ENCODE measurements at regions not wholly inside any gene's neighbourhood (a gene's known extent, or its start where the extent isn't known, plus 50 kb on each side); places are given as distances from the start of the nearest gene placed in this dataset.

DNA sequence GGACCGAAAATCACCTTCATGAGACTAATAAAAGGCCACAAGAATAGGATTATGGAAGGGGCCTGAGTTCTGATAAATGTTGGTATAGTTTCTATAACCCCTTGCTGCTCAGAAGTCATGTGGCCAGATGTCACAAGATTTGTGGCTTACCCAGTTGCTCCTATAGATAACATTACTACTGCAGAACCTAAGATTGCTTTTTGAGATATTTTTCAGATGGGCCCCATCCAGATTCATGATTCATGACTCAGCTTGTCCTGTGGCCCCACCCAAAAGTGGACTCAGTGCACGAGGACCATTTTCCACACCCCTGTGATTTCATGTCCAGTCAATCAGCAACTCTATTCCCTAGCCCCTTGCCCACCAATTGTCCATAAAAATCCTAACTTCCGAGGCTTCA, 209.0 kb downstream of the ACTR3B start:
- DNase-seq (ENCODE audit: low read depth, low spot score) (no peak), ATAC-seq (no peak)
- no peak for TF ChIP-seq SIN3A (IDR thresholded peaks at IDR 0.05; ENCODE audit: borderline replicate concordance, insufficient read depth, low read depth, low read length)
- TF ChIP-seq TCF7L2 (IDR thresholded peaks at IDR 0.05; ENCODE audit: low read depth, low read length) = no peak
- no peak for TF ChIP-seq POLR2AphosphoS5 (IDR thresholded peaks at IDR 0.05; ENCODE audit: low read depth, low read length)
- TF ChIP-seq, protein P1, sequence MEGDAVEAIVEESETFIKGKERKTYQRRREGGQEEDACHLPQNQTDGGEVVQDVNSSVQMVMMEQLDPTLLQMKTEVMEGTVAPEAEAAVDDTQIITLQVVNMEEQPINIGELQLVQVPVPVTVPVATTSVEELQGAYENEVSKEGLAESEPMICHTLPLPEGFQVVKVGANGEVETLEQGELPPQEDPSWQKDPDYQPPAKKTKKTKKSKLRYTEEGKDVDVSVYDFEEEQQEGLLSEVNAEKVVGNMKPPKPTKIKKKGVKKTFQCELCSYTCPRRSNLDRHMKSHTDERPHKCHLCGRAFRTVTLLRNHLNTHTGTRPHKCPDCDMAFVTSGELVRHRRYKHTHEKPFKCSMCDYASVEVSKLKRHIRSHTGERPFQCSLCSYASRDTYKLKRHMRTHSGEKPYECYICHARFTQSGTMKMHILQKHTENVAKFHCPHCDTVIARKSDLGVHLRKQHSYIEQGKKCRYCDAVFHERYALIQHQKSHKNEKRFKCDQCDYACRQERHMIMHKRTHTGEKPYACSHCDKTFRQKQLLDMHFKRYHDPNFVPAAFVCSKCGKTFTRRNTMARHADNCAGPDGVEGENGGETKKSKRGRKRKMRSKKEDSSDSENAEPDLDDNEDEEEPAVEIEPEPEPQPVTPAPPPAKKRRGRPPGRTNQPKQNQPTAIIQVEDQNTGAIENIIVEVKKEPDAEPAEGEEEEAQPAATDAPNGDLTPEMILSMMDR (IDR thresholded peaks at IDR 0.05) = no peak
- TF ChIP-seq, protein P2, sequence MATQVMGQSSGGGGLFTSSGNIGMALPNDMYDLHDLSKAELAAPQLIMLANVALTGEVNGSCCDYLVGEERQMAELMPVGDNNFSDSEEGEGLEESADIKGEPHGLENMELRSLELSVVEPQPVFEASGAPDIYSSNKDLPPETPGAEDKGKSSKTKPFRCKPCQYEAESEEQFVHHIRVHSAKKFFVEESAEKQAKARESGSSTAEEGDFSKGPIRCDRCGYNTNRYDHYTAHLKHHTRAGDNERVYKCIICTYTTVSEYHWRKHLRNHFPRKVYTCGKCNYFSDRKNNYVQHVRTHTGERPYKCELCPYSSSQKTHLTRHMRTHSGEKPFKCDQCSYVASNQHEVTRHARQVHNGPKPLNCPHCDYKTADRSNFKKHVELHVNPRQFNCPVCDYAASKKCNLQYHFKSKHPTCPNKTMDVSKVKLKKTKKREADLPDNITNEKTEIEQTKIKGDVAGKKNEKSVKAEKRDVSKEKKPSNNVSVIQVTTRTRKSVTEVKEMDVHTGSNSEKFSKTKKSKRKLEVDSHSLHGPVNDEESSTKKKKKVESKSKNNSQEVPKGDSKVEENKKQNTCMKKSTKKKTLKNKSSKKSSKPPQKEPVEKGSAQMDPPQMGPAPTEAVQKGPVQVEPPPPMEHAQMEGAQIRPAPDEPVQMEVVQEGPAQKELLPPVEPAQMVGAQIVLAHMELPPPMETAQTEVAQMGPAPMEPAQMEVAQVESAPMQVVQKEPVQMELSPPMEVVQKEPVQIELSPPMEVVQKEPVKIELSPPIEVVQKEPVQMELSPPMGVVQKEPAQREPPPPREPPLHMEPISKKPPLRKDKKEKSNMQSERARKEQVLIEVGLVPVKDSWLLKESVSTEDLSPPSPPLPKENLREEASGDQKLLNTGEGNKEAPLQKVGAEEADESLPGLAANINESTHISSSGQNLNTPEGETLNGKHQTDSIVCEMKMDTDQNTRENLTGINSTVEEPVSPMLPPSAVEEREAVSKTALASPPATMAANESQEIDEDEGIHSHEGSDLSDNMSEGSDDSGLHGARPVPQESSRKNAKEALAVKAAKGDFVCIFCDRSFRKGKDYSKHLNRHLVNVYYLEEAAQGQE (IDR thresholded peaks at IDR 0.05; ENCODE audit: insufficient read depth in 1 of 2, low read depth in 2 of 2, low read length in 1 of 2) = no peak
- in situ Hi-C loops (cut with HindIII; ENCODE audit: low pct_unique_long_range_greater_than_20kb, low sequenced_read_pairs) (no loop called here), intact Hi-C loops (cut with micrococcal nuclease; ENCODE audit: unreplicated experiment) (no loop called here)
- no TSS peak for BruUV-seq (replicated peaks)
- Histone ChIP-seq H3K27ac (ENCODE audit: low read length) (no peak overlapping the region), H3K36me3 (ENCODE audit: control insufficient read depth, insufficient read depth, low read length) (no peaks in the 10 kb centered on the region), H3K4me3 (ENCODE audit: low read depth in 2 of 2, low read length in 2 of 2) (no peak overlapping the region), H3K27me3 (ENCODE audit: control insufficient read depth, insufficient read depth, low read length) (no peaks in the 10 kb centered on the region), H3K4me1 (ENCODE audit: control insufficient read depth, insufficient read depth, low read length) (no peaks in the 10 kb centered on the region), H3K9me3 (ENCODE audit: control insufficient read depth, insufficient read depth, low read depth, low read length) (no peaks in the 10 kb centered on the region)
- CTCF ChIA-PET = no interaction called here
- POLR2A ChIA-PET = no interaction called here

DNA sequence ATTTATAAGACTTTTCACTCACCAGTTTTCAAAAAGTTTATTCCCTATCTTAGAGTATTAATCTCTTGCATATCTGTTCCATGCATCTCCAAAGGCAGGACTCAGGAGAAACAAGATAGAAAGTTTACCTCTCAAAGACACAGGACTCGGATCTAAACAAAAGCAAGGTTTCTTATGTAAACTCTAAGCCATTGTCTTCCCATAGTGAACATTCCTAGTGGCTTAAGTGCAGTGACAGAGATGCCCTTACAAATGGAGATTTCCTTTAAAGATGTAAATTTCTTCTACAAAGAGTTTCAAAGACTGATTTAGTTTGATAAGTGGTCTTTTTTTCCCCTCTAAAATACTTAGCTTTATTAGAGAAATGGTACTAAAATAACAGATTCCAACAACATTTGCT, 209.8 kb downstream of the ACTR3B start:
- POLR2A ChIA-PET = no interaction called here
- in situ Hi-C loops (cut with HindIII; ENCODE audit: low pct_unique_long_range_greater_than_20kb, low sequenced_read_pairs) = no loop called here

More for the DNA sequence above, 209.8 kb downstream of the ACTR3B start:
- intact Hi-C loops (cut with micrococcal nuclease; ENCODE audit: unreplicated experiment) = no loop called here
- Histone ChIP-seq H3K4me3 (ENCODE audit: low read depth in 2 of 2, low read length in 2 of 2) (no peak overlapping the region), H3K4me1 (ENCODE audit: control insufficient read depth, insufficient read depth, low read length) (no peaks in the 10 kb centered on the region), H3K27me3 (ENCODE audit: control insufficient read depth, insufficient read depth, low read length) (no peaks in the 10 kb centered on the region), H3K27ac (ENCODE audit: low read length) (no peak overlapping the region), H3K36me3 (ENCODE audit: control insufficient read depth, insufficient read depth, low read length) (no peaks in the 10 kb centered on the region), H3K9me3 (ENCODE audit: control insufficient read depth, insufficient read depth, low read depth, low read length) (no peaks in the 10 kb centered on the region)
- BruUV-seq (replicated peaks) = no TSS peak
- TF ChIP-seq SIN3A (IDR thresholded peaks at IDR 0.05; ENCODE audit: borderline replicate concordance, insufficient read depth, low read depth, low read length) = no peak
- TF ChIP-seq, protein P1 (IDR thresholded peaks at IDR 0.05) = no peak
- TF ChIP-seq TCF7L2 (IDR thresholded peaks at IDR 0.05; ENCODE audit: low read depth, low read length) = no peak
- TF ChIP-seq, protein P2 (IDR thresholded peaks at IDR 0.05; ENCODE audit: insufficient read depth in 1 of 2, low read depth in 2 of 2, low read length in 1 of 2) = no peak
- TF ChIP-seq POLR2AphosphoS5 (IDR thresholded peaks at IDR 0.05; ENCODE audit: low read depth, low read length) = no peak
- DNase-seq (ENCODE audit: low read depth, low spot score) (no peak), ATAC-seq (no peak)
- CTCF ChIA-PET = no interaction called here
